ENCODE measurements at regions not wholly inside any gene's neighbourhood (a gene's known extent, or its start where the extent isn't known, plus 50 kb on each side); places are given as distances from the start of the nearest gene placed in this dataset.

DNA sequence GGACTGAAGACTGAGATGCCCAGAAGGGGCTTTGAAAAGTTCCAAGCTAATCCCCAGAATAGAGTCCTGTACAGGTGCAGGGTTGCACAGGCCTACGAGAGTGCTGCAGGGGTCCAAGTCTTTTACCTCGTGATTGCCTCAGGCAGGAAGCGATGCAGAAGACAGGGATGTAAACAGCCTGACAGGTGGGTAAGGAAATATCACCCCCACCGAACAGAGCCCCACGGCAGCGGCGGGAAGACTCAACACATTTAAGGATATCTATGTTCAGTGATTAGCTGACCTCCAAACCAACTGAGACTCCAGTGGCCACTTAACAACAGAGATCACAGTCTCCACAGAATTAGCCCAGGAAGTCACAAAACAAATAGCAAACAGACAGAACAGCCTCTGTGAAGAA lies 73.9 kb upstream of the VIPR2 start:
- no peak overlapping the region for H3K4me3 ChIP-seq (ENCODE audit: low read depth in 1 of 3, low read length in 3 of 3)
- TF ChIP-seq RXRA (IDR thresholded peaks at IDR 0.05) (no peak), EGR1 (IDR thresholded peaks at IDR 0.05; ENCODE audit: low read depth in 2 of 2) (no peak), NR2F2 (IDR thresholded peaks at IDR 0.05) (no peak), RAD21 (IDR thresholded peaks at IDR 0.05) (no peak), ZBTB33 (IDR thresholded peaks at IDR 0.05) (no peak), JUND (IDR thresholded peaks at IDR 0.05) (no peak), HNF4A (conservative IDR thresholded peaks at IDR 0.05) (no peak), YY1 (IDR thresholded peaks at IDR 0.05) (no peak)
- H3K9me3 ChIP-seq (ENCODE audit: control insufficient read depth in 4 of 4, low read length in 3 of 4) = no peaks in the 10 kb centered on the region
- peaks cover 0 to 5% (median 0%) of the 10 kb centered on the region in 4 donors for H3K27me3 ChIP-seq (ENCODE audit: control insufficient read depth in 4 of 4, insufficient read depth in 4 of 4, low read length in 3 of 4)
- no peak for DNase-seq (ENCODE audit: low spot score)
- WGBS = 69% methylated on average over 7 of the region's 7 CpGs
- H3K9ac ChIP-seq (ENCODE audit: low read depth in 1 of 2, low read length in 2 of 2) = no peak overlapping the region
- H3K36me3 ChIP-seq (ENCODE audit: control insufficient read depth in 4 of 4, insufficient read depth in 3 of 4, low read depth in 1 of 4, low read length in 3 of 4) = no peaks in the 10 kb centered on the region
- no peaks in the 10 kb centered on the region for H3K4me1 ChIP-seq (ENCODE audit: control insufficient read depth in 4 of 4, insufficient read depth in 4 of 4, low read length in 3 of 4)
- no peak overlapping the region for H3K27ac ChIP-seq (ENCODE audit: low read depth in 1 of 2, low read length in 2 of 2)

GRCh38 chr7:159218170-159218569 lies 73.5 kb upstream of the VIPR2 start:
- no peak for DNase-seq (ENCODE audit: low spot score)
- no peak for TF ChIP-seq RAD21 (IDR thresholded peaks at IDR 0.05)
- TF ChIP-seq HNF4A (conservative IDR thresholded peaks at IDR 0.05) = no peak
- TF ChIP-seq, protein P1, sequence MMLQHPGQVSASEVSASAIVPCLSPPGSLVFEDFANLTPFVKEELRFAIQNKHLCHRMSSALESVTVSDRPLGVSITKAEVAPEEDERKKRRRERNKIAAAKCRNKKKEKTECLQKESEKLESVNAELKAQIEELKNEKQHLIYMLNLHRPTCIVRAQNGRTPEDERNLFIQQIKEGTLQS (IDR thresholded peaks at IDR 0.05) = no peak
- no peak for TF ChIP-seq FOXA1 (IDR thresholded peaks at IDR 0.05)
- no peak for TF ChIP-seq JUND (IDR thresholded peaks at IDR 0.05)
- no peak for TF ChIP-seq HNF4G (IDR thresholded peaks at IDR 0.05)
- TF ChIP-seq MAX (IDR thresholded peaks at IDR 0.05) = no peak
- no peak for TF ChIP-seq RXRA (IDR thresholded peaks at IDR 0.05)
- 56% methylated on average over 1 of the region's 1 CpG for WGBS

GRCh38 chr7:159215076-159215475 lies 70.4 kb upstream of the VIPR2 start:
- Histone ChIP-seq H3K36me3 (ENCODE audit: control insufficient read depth in 4 of 4, insufficient read depth in 3 of 4, low read depth in 1 of 4, low read length in 3 of 4) (no peaks in the 10 kb centered on the region), H3K27ac (ENCODE audit: low read depth in 1 of 2, low read length in 2 of 2) (no peak overlapping the region), H3K9me3 (ENCODE audit: control insufficient read depth in 4 of 4, low read length in 3 of 4) (no peaks in the 10 kb centered on the region), H3K9ac (ENCODE audit: low read depth in 1 of 2, low read length in 2 of 2) (no peak overlapping the region), H3K4me3 (ENCODE audit: low read depth in 1 of 3, low read length in 3 of 3) (no peak overlapping the region), H3K4me1 (ENCODE audit: control insufficient read depth in 4 of 4, insufficient read depth in 4 of 4, low read length in 3 of 4) (no peaks in the 10 kb centered on the region), H3K27me3 (ENCODE audit: control insufficient read depth in 4 of 4, insufficient read depth in 4 of 4, low read length in 3 of 4) (peaks cover 0 to 5% (median 0%) of the 10 kb centered on the region in 4 donors)
- DNase-seq (ENCODE audit: low spot score) = no peak
- TF ChIP-seq, protein P2, sequence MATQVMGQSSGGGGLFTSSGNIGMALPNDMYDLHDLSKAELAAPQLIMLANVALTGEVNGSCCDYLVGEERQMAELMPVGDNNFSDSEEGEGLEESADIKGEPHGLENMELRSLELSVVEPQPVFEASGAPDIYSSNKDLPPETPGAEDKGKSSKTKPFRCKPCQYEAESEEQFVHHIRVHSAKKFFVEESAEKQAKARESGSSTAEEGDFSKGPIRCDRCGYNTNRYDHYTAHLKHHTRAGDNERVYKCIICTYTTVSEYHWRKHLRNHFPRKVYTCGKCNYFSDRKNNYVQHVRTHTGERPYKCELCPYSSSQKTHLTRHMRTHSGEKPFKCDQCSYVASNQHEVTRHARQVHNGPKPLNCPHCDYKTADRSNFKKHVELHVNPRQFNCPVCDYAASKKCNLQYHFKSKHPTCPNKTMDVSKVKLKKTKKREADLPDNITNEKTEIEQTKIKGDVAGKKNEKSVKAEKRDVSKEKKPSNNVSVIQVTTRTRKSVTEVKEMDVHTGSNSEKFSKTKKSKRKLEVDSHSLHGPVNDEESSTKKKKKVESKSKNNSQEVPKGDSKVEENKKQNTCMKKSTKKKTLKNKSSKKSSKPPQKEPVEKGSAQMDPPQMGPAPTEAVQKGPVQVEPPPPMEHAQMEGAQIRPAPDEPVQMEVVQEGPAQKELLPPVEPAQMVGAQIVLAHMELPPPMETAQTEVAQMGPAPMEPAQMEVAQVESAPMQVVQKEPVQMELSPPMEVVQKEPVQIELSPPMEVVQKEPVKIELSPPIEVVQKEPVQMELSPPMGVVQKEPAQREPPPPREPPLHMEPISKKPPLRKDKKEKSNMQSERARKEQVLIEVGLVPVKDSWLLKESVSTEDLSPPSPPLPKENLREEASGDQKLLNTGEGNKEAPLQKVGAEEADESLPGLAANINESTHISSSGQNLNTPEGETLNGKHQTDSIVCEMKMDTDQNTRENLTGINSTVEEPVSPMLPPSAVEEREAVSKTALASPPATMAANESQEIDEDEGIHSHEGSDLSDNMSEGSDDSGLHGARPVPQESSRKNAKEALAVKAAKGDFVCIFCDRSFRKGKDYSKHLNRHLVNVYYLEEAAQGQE (IDR thresholded peaks at IDR 0.05) = no peak
- TF ChIP-seq SP1 (IDR thresholded peaks at IDR 0.05) (no peak), FOXA2 (IDR thresholded peaks at IDR 0.05) (no peak)
- TF ChIP-seq, protein P1 (IDR thresholded peaks at IDR 0.05) = no peak
- 83% methylated on average over 4 of the region's 4 CpGs for WGBS

More at GRCh38 chr7:159218170-159218569, 73.5 kb upstream of the VIPR2 start:
- H3K9me3 ChIP-seq (ENCODE audit: control insufficient read depth in 4 of 4, low read length in 3 of 4) = no peaks in the 10 kb centered on the region
- no peaks in the 10 kb centered on the region for H3K36me3 ChIP-seq (ENCODE audit: control insufficient read depth in 4 of 4, insufficient read depth in 3 of 4, low read depth in 1 of 4, low read length in 3 of 4)
- no peak overlapping the region for H3K4me3 ChIP-seq (ENCODE audit: low read depth in 1 of 3, low read length in 3 of 3)
- no peaks in the 10 kb centered on the region for H3K4me1 ChIP-seq (ENCODE audit: control insufficient read depth in 4 of 4, insufficient read depth in 4 of 4, low read length in 3 of 4)
- H3K27ac ChIP-seq (ENCODE audit: low read depth in 1 of 2, low read length in 2 of 2) = no peak overlapping the region
- peaks cover 0 to 5% (median 0%) of the 10 kb centered on the region in 4 donors for H3K27me3 ChIP-seq (ENCODE audit: control insufficient read depth in 4 of 4, insufficient read depth in 4 of 4, low read length in 3 of 4)
- H3K9ac ChIP-seq (ENCODE audit: low read depth in 1 of 2, low read length in 2 of 2) = no peak overlapping the region

Data from liver (tissue), 7 donors.